ENCODE measurements at regions not wholly inside any gene's neighbourhood (a gene's known extent, or its start where the extent isn't known, plus 50 kb on each side); places are given as distances from the start of the nearest gene placed in this dataset.

- DNase-seq = peak; percentile 29 to 42
Measured at GRCh38 chr9:107172160-107172978, 110.7 kb upstream of the RAD23B start.

GRCh38 chr9:107172979-107173347 is 110.1 kb upstream of the RAD23B start:
- DNase-seq = no peak

- no peak for DNase-seq
Measured at GRCh38 chr9:107173422-107174180, 109.5 kb upstream of the RAD23B start.

GRCh38 chr9:107174441-107174840 is 108.6 kb upstream of the RAD23B start:
- DNase-seq = no peak

- DNase-seq = no peak
Measured at GRCh38 chr9:107175041-107175440, 108.0 kb upstream of the RAD23B start.

- no peak for DNase-seq
Measured at GRCh38 chr9:107175816-107176435, 107.2 kb upstream of the RAD23B start.

DNA sequence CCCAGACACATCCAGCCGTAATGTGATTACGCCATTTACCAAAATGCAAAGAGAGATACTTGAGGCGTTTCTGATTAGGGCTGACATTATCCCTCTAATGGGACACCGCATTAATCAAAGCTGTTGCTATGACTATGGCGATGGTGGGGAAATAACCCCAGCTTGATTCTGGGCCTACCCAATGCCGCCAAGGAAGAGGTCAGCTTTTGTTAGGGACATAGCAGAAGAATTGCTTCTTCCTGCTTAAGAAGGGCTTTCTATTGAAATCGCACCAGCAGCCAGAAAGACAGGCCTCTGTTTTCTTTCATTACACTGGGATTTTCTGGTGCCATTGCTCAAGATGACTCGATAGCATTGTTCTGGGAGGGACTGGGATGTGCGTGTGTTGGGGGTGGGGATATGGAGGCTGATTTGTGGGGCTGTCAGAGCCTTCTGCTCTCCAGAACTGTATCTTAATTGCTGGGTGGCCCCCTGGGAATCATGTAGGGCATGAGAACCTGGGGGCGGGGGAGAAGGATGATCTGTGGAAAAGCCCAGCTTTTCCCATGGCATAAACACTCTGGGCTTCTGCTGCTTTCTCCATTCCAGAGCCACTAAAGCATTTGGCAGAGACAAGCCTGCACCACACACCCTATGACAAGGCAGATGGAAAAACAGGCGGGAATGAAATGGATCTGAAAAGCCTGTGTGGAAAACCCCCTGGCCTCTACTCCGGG is 106.5 kb upstream of the RAD23B start:
- no peak for DNase-seq

DNA sequence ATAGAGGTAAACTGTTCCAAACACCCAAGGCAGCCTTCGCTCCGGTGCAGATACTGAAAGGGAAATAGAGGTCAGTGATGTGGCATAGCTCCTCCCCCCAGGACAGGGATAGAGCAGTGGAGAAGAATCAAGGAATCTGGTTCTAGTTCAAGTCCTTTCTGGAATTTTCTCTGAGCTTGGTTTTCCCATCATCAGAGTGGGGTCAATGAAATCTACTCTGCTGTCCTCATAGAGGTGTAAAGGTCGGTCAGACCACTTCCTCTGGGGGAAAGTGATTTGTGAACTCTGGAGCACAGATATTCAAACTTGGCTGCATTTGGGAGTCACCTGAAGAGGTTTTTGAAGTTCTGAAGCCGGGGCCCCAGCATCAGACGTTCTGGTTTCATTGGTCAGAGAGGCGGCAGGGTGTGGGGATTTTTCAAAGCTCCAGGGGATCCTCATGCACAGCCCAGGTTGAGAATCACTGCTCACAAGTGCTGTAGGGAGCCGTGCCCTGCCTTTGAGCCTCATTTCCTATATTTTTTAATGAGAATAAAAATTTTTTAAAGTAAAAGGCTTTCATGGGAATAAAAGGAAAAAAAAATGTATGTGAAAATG is 105.7 kb upstream of the RAD23B start:
- DNase-seq = no peak

DNA sequence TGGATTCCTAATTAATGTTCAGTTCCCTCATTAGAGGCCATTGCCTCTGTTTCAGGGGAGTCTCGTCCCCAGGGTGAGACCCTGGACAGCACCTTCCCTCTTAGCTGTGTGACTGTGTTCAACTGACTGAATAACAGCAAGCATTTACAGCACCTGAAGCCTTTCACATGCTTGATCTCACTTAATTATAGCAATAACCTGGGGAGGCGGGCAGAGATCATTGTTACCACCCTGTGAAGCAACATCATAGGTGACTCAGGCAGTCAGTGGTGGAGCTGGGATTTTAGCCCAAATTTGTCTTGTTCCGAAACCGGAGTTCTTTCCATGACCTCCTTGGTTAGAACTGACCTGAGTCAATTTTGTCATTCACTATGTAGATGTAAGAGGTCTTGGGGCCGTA is 105.2 kb upstream of the RAD23B start:
- DNase-seq = no peak

DNA sequence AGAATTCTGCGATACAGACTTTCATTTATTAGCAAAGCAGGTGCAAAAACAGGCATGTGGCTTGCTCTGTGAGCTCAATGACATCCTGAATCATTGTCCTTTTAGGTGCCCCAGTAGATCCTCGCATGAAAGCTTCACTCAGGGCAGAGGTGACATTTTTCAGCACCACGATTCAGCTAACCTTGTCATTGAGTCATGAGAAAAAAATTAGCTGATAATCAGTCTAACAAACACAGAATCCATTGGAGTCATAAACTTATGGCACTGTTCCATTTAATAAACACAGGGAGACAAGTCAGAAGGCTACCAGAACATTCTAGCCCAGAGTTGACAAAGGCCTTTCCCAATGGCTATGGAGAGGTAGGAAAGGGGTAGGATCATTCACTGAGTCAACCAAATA is 104.8 kb upstream of the RAD23B start:
- DNase-seq = no peak

DNA sequence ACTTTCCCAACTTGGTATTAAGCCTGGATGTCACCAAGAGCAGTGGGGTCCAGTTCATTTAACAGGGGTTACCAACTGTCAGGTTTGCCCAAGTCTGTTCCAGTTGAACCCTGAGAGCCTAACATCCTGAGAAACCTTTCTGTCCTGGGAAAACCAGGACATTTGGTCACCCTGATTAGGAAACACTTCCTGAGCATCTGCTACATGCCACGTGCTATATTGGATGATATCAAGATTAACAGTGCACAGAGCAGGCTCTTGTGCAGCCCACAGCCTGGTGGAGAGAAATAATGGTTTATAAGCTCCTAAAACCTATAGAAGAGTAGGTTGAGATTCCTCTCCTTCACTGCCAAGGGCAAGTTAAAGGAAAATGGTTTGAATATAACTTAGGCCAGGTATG is 102.9 kb upstream of the RAD23B start:
- no peak for DNase-seq

DNA sequence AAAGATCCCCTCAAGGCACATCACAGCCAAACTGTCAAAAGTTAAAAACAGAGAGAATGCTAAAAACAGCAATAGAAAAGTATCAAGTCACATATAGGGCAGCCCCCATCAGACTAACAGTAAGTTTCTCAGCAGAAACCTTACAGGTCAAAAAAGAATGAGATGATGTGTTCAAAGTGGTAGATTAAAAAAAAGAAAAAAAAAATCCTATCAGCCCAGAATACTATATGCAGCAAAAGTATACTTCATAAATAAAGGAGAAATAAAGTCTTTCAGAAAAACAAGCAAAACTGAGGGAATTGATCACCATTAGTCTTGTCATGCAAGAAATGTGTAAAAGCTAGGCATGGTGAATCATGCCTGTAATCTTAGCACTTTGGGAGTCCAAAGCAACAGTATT is 99.9 kb upstream of the RAD23B start:
- no peak for DNase-seq

- DNase-seq = no peak
Measured at GRCh38 chr9:107188376-107188775, 94.7 kb upstream of the RAD23B start.

DNA sequence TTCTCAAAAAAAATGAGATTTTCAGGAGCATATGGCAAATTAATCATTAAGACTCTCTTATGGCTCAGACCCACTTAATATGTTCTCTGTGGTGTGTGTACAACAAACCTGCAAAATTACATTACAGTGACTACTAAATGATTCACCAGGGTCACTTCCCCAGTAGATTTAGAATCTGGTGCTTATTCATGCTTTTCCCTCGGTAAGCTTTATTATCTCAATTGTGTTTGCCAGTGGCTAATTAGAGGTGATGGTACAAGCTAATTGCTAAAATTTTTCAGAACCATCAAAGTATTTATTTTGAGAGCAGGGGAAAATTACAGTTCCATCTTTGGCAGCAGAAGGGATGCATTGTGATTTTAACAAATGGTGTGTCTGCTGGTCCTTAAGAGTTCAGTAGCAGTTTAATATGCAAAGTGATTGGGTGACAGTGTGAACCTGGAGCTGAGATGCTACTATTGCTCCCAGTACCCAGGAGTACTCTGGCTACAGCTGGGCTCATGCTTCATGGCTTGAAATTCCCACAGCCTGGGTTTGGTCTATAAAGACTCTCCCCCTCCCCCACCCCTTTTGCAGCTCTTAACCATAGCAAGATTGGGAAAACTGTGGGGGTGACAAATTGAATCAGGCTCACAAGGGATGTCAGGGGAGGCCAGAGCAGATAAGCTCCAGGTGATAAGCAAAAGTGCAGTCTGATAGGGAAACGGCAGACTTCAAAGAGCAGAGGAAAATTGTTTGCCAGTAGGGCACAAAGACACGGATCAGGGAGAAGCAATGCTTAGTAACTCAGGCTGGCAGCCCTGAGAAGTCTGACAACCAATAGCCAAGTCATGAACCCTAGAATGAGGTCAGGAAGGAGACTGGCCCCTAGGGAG is 92.8 kb upstream of the RAD23B start:
- no peak for DNase-seq

DNA sequence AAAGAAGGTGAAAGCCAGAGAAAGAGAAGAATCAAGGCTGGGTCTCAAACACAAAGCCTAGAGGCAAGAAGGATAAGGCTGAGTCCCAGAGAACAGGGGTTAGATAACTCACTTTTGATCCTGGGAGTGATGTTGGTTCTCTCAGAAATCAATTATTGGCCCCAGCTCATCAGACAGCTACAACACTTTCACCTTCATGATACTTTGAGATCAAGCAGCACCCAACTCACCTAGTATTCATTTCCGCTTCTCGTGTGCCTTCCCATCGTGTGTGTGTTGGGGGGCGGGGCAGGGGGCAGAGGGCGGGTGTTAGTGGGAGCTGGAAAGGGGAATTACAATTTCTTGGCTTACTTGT is 92.2 kb upstream of the RAD23B start:
- no peak for DNase-seq

DNA sequence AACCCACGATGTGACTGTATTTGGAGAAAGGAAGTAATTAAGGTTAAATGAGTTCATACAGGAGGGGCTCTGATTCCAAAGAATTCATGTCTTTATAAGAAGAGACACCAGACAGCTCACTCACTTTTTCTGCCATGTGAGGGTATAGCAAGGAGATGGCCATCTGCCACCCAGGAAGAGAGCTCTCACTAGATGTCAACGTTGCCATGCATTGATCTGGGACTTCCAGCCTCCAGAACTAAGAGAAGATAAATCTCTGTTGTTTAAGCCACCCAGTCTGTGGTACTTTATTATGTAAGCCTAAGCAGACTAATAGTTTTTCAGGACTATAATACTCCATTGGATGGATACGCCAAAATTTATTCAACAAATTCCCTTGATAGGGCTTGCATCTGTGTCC is 89.8 kb upstream of the RAD23B start:
- DNase-seq = no peak

GRCh38 chr9:107198718-107199117 is 84.4 kb upstream of the RAD23B start:
- DNase-seq = no peak

DNA sequence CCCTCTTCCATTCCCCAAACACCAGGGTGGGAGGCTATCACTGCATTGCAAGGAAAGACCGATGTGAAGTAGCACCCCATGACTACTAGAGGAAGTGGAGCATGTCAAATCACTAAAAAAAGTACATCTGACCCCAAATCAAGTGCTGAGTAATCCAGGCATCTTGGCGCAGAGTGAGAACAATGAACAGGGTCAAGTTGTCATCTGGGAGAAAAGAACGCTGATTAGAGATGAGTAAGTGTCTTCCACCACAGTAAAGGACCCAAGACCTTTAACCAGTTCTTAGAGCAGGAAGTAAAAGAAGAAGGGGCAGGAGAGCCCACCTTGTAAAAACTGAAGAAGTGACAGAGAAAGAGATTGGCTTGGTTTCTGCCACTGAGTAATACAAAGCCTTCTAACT is 75.0 kb upstream of the RAD23B start:
- DNase-seq = no peak

- no peak for DNase-seq
Measured at GRCh38 chr9:107210775-107211174, 72.3 kb upstream of the RAD23B start.

GRCh38 chr9:107211284-107211923 is 71.7 kb upstream of the RAD23B start:
- no peak for DNase-seq

- no peak for DNase-seq
Measured at GRCh38 chr9:107212613-107213012, 70.5 kb upstream of the RAD23B start.

All from stimulated activated CD4-positive, alpha-beta T cell treated with anti-CD3 and anti-CD28 coated beads, Interleukin-4, amount 100 ng/mL, for 4 hours (primary cell).